Activated CD8-positive, alpha-beta T cell treated with anti-CD3 and anti-CD28 coated beads for 36 hours (primary cell): ENCODE measurements at regions not wholly inside any gene's neighbourhood (a gene's known extent, or its start where the extent isn't known, plus 50 kb on each side); places are given as distances from the start of the nearest gene placed in this dataset.

ENCODE experiments used
- ATAC-seq: fragments of 200-7000 bp; cut with Tn5 transposase; one replicate; pipeline ENCODE4 v1.10.0; 2021; ENCODE audit warnings: mild to moderate bottlenecking, moderate library complexity
- CTCF ChIA-PET: fragments of 350-600 bp; sonication (Branson Sonifier 250); formaldehyde crosslinking; loops from one replicate; lab custom pipeline; 2021; ENCODE audit warnings: antibody characterized with exemption; lab: Charles Lee
- POLR2A ChIA-PET: fragments of 350-600 bp; sonication (Branson Sonifier 250); formaldehyde crosslinking; loops from one replicate; lab custom pipeline; 2021; ENCODE audit warnings: antibody characterized with exemption; lab: Charles Lee
- DNase-seq: peaks from one replicate; pipeline ENCODE4 v3.0.0-alpha.2; 2020
- H3K27ac Mint-ChIP-seq: one replicate; pipeline ENCODE4 v1.8.0; 2021; ENCODE audit warnings: mild to moderate bottlenecking, mixed read lengths
- H3K27me3 Mint-ChIP-seq: one replicate; pipeline ENCODE4 v1.8.0; 2021; ENCODE audit warnings: mixed read lengths
- H3K36me3 Mint-ChIP-seq: one replicate; pipeline ENCODE4 v1.8.0; 2021; ENCODE audit warnings: low read depth, mixed read lengths
- H3K4me1 Mint-ChIP-seq: one replicate; pipeline ENCODE4 v1.8.0; 2021; ENCODE audit warnings: low read depth, mixed read lengths
- H3K4me3 Mint-ChIP-seq: one replicate; pipeline ENCODE4 v1.8.0; 2021; ENCODE audit warnings: mild to moderate bottlenecking, moderate library complexity, mixed read lengths
- H3K9me3 Mint-ChIP-seq: one replicate; pipeline ENCODE4 v1.8.0; 2021; ENCODE audit warnings: mixed read lengths
- CTCF ChIP-seq: fragments of 200-600 bp; IDR thresholded peaks from one replicate; pipeline ENCODE4 v1.8.0; 2022; ENCODE audit warnings: antibody characterized with exemption, mild to moderate bottlenecking
- intact Hi-C: fragments of 100-400 bp; cut with micrococcal nuclease; formaldehyde crosslinking; loops from one replicate; pipeline ENCODE4 v1.10.0; 2022

GRCh38 chr5:51471630-51472029, 88.4 kb downstream of the ISL1 start:
- no peaks in the 10 kb centered on the region for H3K36me3 Mint-ChIP-seq
- H3K4me1 Mint-ChIP-seq: no peaks in the 10 kb centered on the region
- ChIA-PET POLR2A (no interaction called here), CTCF (no interaction called here)
- ATAC-seq: no peak
- H3K9me3 Mint-ChIP-seq: no peaks in the 10 kb centered on the region
- intact Hi-C loops: no loop called here
- no peak overlapping the region for H3K27ac Mint-ChIP-seq
- no peak for DNase-seq
- H3K27me3 Mint-ChIP-seq: no peaks in the 10 kb centered on the region
- no peak for TF ChIP-seq CTCF
- no peak overlapping the region for H3K4me3 Mint-ChIP-seq

GRCh38 chr5:51472472-51472871, 89.2 kb downstream of the ISL1 start:
- ChIA-PET POLR2A (no interaction called here), CTCF (no interaction called here)
- H3K4me1 Mint-ChIP-seq: no peaks in the 10 kb centered on the region
- H3K9me3 Mint-ChIP-seq: no peaks in the 10 kb centered on the region
- ATAC-seq: no peak
- H3K36me3 Mint-ChIP-seq: no peaks in the 10 kb centered on the region
- H3K4me3 Mint-ChIP-seq: no peak overlapping the region
- DNase-seq: no peak
- intact Hi-C loops: no loop called here
- no peak for TF ChIP-seq CTCF
- H3K27me3 Mint-ChIP-seq: no peaks in the 10 kb centered on the region
- no peak overlapping the region for H3K27ac Mint-ChIP-seq

- intact Hi-C loops: no loop called here
- no peak for ATAC-seq
- CTCF ChIA-PET: no interaction called here
- H3K27ac Mint-ChIP-seq: no peak overlapping the region
- no peaks in the 10 kb centered on the region for H3K4me1 Mint-ChIP-seq
- H3K4me3 Mint-ChIP-seq: no peak overlapping the region
- POLR2A ChIA-PET: no interaction called here
- TF ChIP-seq CTCF: no peak
- no peaks in the 10 kb centered on the region for H3K36me3 Mint-ChIP-seq
- no peak for DNase-seq
- H3K27me3 Mint-ChIP-seq: no peaks in the 10 kb centered on the region
- no peaks in the 10 kb centered on the region for H3K9me3 Mint-ChIP-seq
Measured at GRCh38 chr5:51475628-51476027, 92.4 kb downstream of the ISL1 start.

GRCh38 chr5:51476431-51476830, 93.2 kb downstream of the ISL1 start:
- Mint-ChIP-seq H3K4me3 (no peak overlapping the region), H3K27me3 (no peaks in the 10 kb centered on the region), H3K36me3 (no peaks in the 10 kb centered on the region), H3K27ac (no peak overlapping the region), H3K4me1 (no peaks in the 10 kb centered on the region), H3K9me3 (no peaks in the 10 kb centered on the region)
- ATAC-seq (no peak), DNase-seq (no peak)
- no peak for TF ChIP-seq CTCF
- ChIA-PET CTCF (interaction anchor here (0.5 kb wide), 1 partner anchor 1819 kb away, joined by 3 read pairs; no protein-coding TSS in a partner anchor), POLR2A (no interaction called here)
- intact Hi-C loops: no loop called here

GRCh38 chr5:51479840-51480239, 96.6 kb downstream of the ISL1 start:
- ATAC-seq (no peak), DNase-seq (no peak)
- POLR2A ChIA-PET: no interaction called here
- Mint-ChIP-seq H3K4me1 (no peaks in the 10 kb centered on the region), H3K27ac (no peak overlapping the region), H3K4me3 (no peak overlapping the region), H3K36me3 (no peaks in the 10 kb centered on the region), H3K27me3 (no peaks in the 10 kb centered on the region), H3K9me3 (no peaks in the 10 kb centered on the region)
- CTCF ChIA-PET: no interaction called here
- TF ChIP-seq CTCF: no peak
- intact Hi-C loops: no loop called here
